ENCODE measurements at regions not wholly inside any gene's neighbourhood (a gene's known extent, or its start where the extent isn't known, plus 50 kb on each side); places are given as distances from the start of the nearest gene placed in this dataset.
"Not testable (repeated sequence)": the region's sequence is repeated elsewhere in the genome, so short reads cannot be mapped to it uniquely, and the experiment has no call there.

DNA sequence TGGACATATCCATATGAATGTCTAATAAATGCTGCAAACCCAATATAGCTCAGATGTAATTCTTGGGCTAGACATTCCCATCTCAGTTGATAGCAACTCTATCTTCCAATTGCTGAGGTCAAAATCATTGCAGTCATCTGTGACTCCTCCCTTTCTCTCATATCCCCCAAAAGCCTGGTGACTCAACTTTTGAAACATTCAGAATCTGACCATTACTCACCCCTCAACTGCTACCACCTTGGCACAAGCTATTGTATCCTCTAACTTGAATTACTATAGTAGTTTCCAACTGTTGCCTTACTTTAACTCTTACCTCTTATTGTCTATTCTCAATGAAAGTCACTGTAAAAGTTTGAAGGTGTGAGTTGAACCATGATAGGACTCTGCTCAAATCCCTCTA, 600.1 kb upstream of the RGMB start:
- no peak for DNase-seq (ENCODE audit: low spot score)
- no peaks in the 10 kb centered on the region for H3K9me3 Mint-ChIP-seq (ENCODE audit: unreplicated experiment)
- H3K4me1 Mint-ChIP-seq (ENCODE audit: unreplicated experiment) = no peaks in the 10 kb centered on the region
- no peak overlapping the region for H3K4me3 Mint-ChIP-seq (ENCODE audit: unreplicated experiment)
- H3K27ac Mint-ChIP-seq (ENCODE audit: unreplicated experiment) = no peak overlapping the region
- H3K27me3 Mint-ChIP-seq (ENCODE audit: unreplicated experiment) = peaks cover 2% of the 10 kb centered on the region
- TF ChIP-seq, protein P1, sequence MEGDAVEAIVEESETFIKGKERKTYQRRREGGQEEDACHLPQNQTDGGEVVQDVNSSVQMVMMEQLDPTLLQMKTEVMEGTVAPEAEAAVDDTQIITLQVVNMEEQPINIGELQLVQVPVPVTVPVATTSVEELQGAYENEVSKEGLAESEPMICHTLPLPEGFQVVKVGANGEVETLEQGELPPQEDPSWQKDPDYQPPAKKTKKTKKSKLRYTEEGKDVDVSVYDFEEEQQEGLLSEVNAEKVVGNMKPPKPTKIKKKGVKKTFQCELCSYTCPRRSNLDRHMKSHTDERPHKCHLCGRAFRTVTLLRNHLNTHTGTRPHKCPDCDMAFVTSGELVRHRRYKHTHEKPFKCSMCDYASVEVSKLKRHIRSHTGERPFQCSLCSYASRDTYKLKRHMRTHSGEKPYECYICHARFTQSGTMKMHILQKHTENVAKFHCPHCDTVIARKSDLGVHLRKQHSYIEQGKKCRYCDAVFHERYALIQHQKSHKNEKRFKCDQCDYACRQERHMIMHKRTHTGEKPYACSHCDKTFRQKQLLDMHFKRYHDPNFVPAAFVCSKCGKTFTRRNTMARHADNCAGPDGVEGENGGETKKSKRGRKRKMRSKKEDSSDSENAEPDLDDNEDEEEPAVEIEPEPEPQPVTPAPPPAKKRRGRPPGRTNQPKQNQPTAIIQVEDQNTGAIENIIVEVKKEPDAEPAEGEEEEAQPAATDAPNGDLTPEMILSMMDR (IDR thresholded peaks at IDR 0.05; ENCODE audit: unreplicated experiment) = no peak
- H3K36me3 Mint-ChIP-seq (ENCODE audit: low read depth, unreplicated experiment) = no peaks in the 10 kb centered on the region

DNA sequence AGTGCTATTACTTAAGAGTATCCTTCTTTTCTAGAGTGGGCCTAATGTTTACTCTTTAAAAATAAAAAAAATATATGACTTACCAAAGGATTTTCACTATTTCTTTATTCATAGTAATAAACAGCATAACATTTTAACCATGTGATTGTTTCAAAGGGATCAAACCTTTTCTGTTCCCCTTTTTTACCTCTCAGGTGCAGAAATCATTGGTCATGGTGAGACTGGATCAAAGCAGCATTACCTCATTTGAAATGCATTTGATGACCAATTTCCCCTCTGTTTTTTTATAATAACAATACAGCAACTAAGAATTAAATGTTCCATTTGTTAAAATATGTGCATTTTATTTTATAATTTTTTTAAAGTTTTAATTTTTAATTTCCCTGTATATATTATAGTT, 598.0 kb upstream of the RGMB start:
- Mint-ChIP-seq H3K4me3 (ENCODE audit: unreplicated experiment) (no peak overlapping the region), H3K36me3 (ENCODE audit: low read depth, unreplicated experiment) (no peaks in the 10 kb centered on the region), H3K4me1 (ENCODE audit: unreplicated experiment) (no peaks in the 10 kb centered on the region), H3K27ac (ENCODE audit: unreplicated experiment) (no peak overlapping the region), H3K9me3 (ENCODE audit: unreplicated experiment) (no peaks in the 10 kb centered on the region), H3K27me3 (ENCODE audit: unreplicated experiment) (peaks cover 4% of the 10 kb centered on the region)
- TF ChIP-seq, protein P1 (IDR thresholded peaks at IDR 0.05; ENCODE audit: unreplicated experiment) = no peak
- DNase-seq (ENCODE audit: low spot score) = no peak

GRCh38 chr5:98179791-98180755, 593.4 kb upstream of the RGMB start:
- H3K27ac Mint-ChIP-seq (ENCODE audit: unreplicated experiment) = no peak overlapping the region
- TF ChIP-seq, protein P1 (IDR thresholded peaks at IDR 0.05; ENCODE audit: unreplicated experiment) = no peak
- peaks cover 2% of the 10 kb centered on the region for H3K27me3 Mint-ChIP-seq (ENCODE audit: unreplicated experiment)
- H3K4me1 Mint-ChIP-seq (ENCODE audit: unreplicated experiment) = no peaks in the 10 kb centered on the region
- no peaks in the 10 kb centered on the region for H3K36me3 Mint-ChIP-seq (ENCODE audit: low read depth, unreplicated experiment)
- H3K4me3 Mint-ChIP-seq (ENCODE audit: unreplicated experiment) = no peak overlapping the region
- no peaks in the 10 kb centered on the region for H3K9me3 Mint-ChIP-seq (ENCODE audit: unreplicated experiment)
- DNase-seq (ENCODE audit: low spot score) = no peak

- no peak for DNase-seq (ENCODE audit: low spot score)
- H3K36me3 Mint-ChIP-seq (ENCODE audit: low read depth, unreplicated experiment) = no peaks in the 10 kb centered on the region
- no peaks in the 10 kb centered on the region for H3K4me1 Mint-ChIP-seq (ENCODE audit: unreplicated experiment)
- no peaks in the 10 kb centered on the region for H3K9me3 Mint-ChIP-seq (ENCODE audit: unreplicated experiment)
- TF ChIP-seq, protein P1 (IDR thresholded peaks at IDR 0.05; ENCODE audit: unreplicated experiment) = no peak
- H3K27ac Mint-ChIP-seq (ENCODE audit: unreplicated experiment) = no peak overlapping the region
- no peaks in the 10 kb centered on the region for H3K27me3 Mint-ChIP-seq (ENCODE audit: unreplicated experiment)
- no peak overlapping the region for H3K4me3 Mint-ChIP-seq (ENCODE audit: unreplicated experiment)
Observed at GRCh38 chr5:98186128-98186527, 587.3 kb upstream of the RGMB start.

DNA sequence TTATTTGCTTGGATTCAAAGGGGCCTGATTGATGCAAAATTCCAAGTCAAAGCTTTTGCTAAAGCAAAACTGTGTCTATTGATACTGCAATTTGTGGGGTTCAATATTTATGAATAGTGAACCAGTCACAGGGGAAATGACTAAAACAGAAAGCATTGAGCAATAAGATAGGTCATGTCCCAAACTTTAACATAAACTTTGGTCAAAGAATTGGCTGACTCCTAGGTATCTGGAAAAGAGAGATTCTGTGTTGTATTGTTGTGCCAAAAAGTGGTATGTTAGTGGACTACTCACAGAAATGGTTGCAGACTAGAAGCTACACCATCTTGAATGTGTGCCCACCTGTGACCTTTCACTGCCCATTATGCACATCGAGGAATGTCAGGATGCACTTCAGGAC, 585.5 kb upstream of the RGMB start:
- H3K4me1 Mint-ChIP-seq (ENCODE audit: unreplicated experiment) = no peaks in the 10 kb centered on the region
- H3K4me3 Mint-ChIP-seq (ENCODE audit: unreplicated experiment) = no peak overlapping the region
- TF ChIP-seq, protein P1 (IDR thresholded peaks at IDR 0.05; ENCODE audit: unreplicated experiment) = no peak
- H3K36me3 Mint-ChIP-seq (ENCODE audit: low read depth, unreplicated experiment) = no peaks in the 10 kb centered on the region
- H3K27me3 Mint-ChIP-seq (ENCODE audit: unreplicated experiment) = no peaks in the 10 kb centered on the region
- no peaks in the 10 kb centered on the region for H3K9me3 Mint-ChIP-seq (ENCODE audit: unreplicated experiment)
- no peak overlapping the region for H3K27ac Mint-ChIP-seq (ENCODE audit: unreplicated experiment)
- DNase-seq (ENCODE audit: low spot score) = no peak

- H3K4me3 Mint-ChIP-seq (ENCODE audit: unreplicated experiment); H3K4me1 Mint-ChIP-seq (ENCODE audit: unreplicated experiment); DNase-seq (ENCODE audit: low spot score); H3K27ac Mint-ChIP-seq (ENCODE audit: unreplicated experiment); H3K36me3 Mint-ChIP-seq (ENCODE audit: low read depth, unreplicated experiment); H3K27me3 Mint-ChIP-seq (ENCODE audit: unreplicated experiment); H3K9me3 Mint-ChIP-seq (ENCODE audit: unreplicated experiment): not testable (repeated sequence)
Observed at GRCh38 chr5:98190344-98190743, 583.1 kb upstream of the RGMB start.

Measured in endothelial cell (in vitro differentiated cells).